Sigmoid colon (tissue), 6 donors: ENCODE measurements at regions not wholly inside any gene's neighbourhood (a gene's known extent, or its start where the extent isn't known, plus 50 kb on each side); places are given as distances from the start of the nearest gene placed in this dataset.

Experiments
- DNase-seq: peaks from one replicate; pipeline ENCODE4 v3.0.0-alpha.2; 2019
- H3K27ac ChIP-seq, 4 donors: fragments of 200-600 bp; sonication (generic); one replicate each; pipeline ENCODE4 v1.5.1; 2016 to 2019; ENCODE audit warnings: mild to moderate bottlenecking in 1 of 4
- H3K27me3 ChIP-seq, 3 donors: fragments of 200-600 bp; sonication (generic); one replicate each; pipeline ENCODE4 v1.5.1; 2019; ENCODE audit warnings: mild to moderate bottlenecking in 1 of 3
- H3K36me3 ChIP-seq, 4 donors: fragments of 200-600 bp; sonication (generic); one replicate each; pipeline ENCODE4 v1.5.1; 2016 to 2019
- H3K4me1 ChIP-seq, 4 donors: fragments of 200-600 bp; sonication (generic); one replicate each; pipeline ENCODE4 v1.5.1; 2017 to 2019
- H3K4me3 ChIP-seq, 4 donors: fragments of 200-600 bp; sonication (generic); one replicate each; pipeline ENCODE4 v1.5.1; 2017 to 2019; ENCODE audit warnings: mild to moderate bottlenecking in 2 of 4, moderate library complexity in 1 of 4
- H3K9me3 ChIP-seq, 4 donors: fragments of 200-600 bp in 3 of 4; sonication (generic) in 3 of 4; one replicate each; pipeline versions ENCODE4 v1.5.1 to v1.6.1; 2013 to 2019
- CTCF ChIP-seq, 4 experiments: fragments of 450-650 bp in 3 of 4; fragments of 200-600 bp in 1 of 4; IDR thresholded peaks; one replicate each; pipeline ENCODE4 v1.5.1; 2016 to 2019; ENCODE audit warnings: antibody characterized with exemption in 4 of 4, mild to moderate bottlenecking in 3 of 4, moderate library complexity in 2 of 4
- EP300 ChIP-seq, 4 donors: sonication (generic); formaldehyde crosslinking; IDR thresholded peaks; one replicate each; pipeline ENCODE4 v1.6.1; 2017; ENCODE audit warnings: antibody characterized with exemption in 4 of 4
- POLR2A ChIP-seq, 2 donors: fragments of 450-650 bp; IDR thresholded peaks; one replicate each; pipeline ENCODE4 v1.6.1; 2016; ENCODE audit warnings: antibody characterized with exemption in 2 of 2, mild to moderate bottlenecking in 2 of 2, moderate library complexity in 2 of 2
- POLR2AphosphoS5 ChIP-seq, 4 donors: sonication (generic); formaldehyde crosslinking; IDR thresholded peaks; one replicate each; pipeline ENCODE4 v1.6.1; 2017; ENCODE audit warnings: antibody characterized with exemption in 4 of 4
- WGBS, 2 donors: extraction: QIAGEN DNeasy Blood & Tissue Kit; methylation state at CpG; one replicate each; pipeline ENCODE4 v1.1.7; 2013; 5-methylcytosine and 5-hydroxymethylcytosine counted together
- intact Hi-C: fragments of 100-400 bp; cut with DNase I; formaldehyde crosslinking; loops from one replicate; pipeline ENCODE4 v1.15.1; 2023
- donor health status: healthy with polysubstance abuse.
- donor health status: healthy.

DNA sequence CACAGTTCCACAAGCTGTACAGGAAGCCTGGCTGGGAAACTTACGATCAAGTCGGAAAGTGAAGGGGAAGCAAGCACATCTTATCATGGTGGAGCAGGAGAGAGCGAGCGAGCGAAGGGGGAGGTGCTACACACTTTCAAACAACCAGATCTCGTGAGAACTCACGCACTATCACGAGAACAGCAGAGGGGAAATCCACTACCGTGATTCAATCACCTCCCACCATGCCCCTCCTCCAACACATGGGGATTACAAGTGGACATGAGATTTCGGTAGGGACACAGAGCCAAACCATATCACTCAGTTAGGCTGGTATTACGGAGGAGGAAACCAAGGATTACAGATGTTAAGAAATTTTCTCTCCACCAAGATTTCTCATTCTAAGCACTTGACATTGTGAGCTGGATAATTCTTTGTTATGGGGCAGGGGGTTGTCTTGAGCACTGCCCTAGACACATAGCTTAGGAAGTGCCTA, 262.0 kb upstream of the G2E3 start:
- intact Hi-C loops: no loop called here
- 64 to 85% methylated on average over 11 of the region's 11 CpGs for WGBS, 2 donors

GRCh38 chr14:30297876-30298795, 260.8 kb upstream of the G2E3 start:
- no peaks in the 10 kb centered on the region for H3K36me3 ChIP-seq
- no peak overlapping the region for H3K4me3 ChIP-seq
- 70 to 81% methylated on average over 10 of the region's 10 CpGs for WGBS, 2 donors
- intact Hi-C loops: no loop called here
- no peak for DNase-seq
- H3K9me3 ChIP-seq: no peaks in the 10 kb centered on the region
- no peaks in the 10 kb centered on the region for H3K27me3 ChIP-seq
- H3K4me1 ChIP-seq: no peaks in the 10 kb centered on the region
- TF ChIP-seq EP300 (IDR thresholded peaks at IDR 0.05) (no peak), POLR2A (IDR thresholded peaks at IDR 0.05) (no peak), POLR2AphosphoS5 (IDR thresholded peaks at IDR 0.05) (no peak), CTCF (IDR thresholded peaks at IDR 0.05) (no peak)
- no peak overlapping the region for H3K27ac ChIP-seq

More for the DNA sequence above, 262.0 kb upstream of the G2E3 start:
- Histone ChIP-seq H3K4me1 (no peaks in the 10 kb centered on the region), H3K9me3 (no peaks in the 10 kb centered on the region), H3K36me3 (no peaks in the 10 kb centered on the region), H3K27me3 (no peaks in the 10 kb centered on the region), H3K27ac (no peak overlapping the region), H3K4me3 (no peak overlapping the region)
- DNase-seq: no peak
- TF ChIP-seq CTCF (IDR thresholded peaks at IDR 0.05) (no peak), POLR2A (IDR thresholded peaks at IDR 0.05) (no peak), POLR2AphosphoS5 (IDR thresholded peaks at IDR 0.05) (no peak)

GRCh38 chr14:30299915-30300314, 259.0 kb upstream of the G2E3 start:
- Histone ChIP-seq H3K4me3 (no peak overlapping the region), H3K36me3 (no peaks in the 10 kb centered on the region), H3K27me3 (no peaks in the 10 kb centered on the region), H3K9me3 (no peaks in the 10 kb centered on the region), H3K27ac (no peak overlapping the region), H3K4me1 (no peaks in the 10 kb centered on the region)
- 82% methylated on average over 8 of the region's 8 CpGs for WGBS, 2 donors
- DNase-seq: no peak
- TF ChIP-seq CTCF (IDR thresholded peaks at IDR 0.05): no peak
- TF ChIP-seq POLR2AphosphoS5 (IDR thresholded peaks at IDR 0.05): no peak
- intact Hi-C loops: no loop called here

- Histone ChIP-seq H3K36me3 (no peaks in the 10 kb centered on the region), H3K27me3 (no peaks in the 10 kb centered on the region), H3K27ac (no peak overlapping the region), H3K9me3 (no peaks in the 10 kb centered on the region), H3K4me1 (no peaks in the 10 kb centered on the region), H3K4me3 (no peak overlapping the region)
- intact Hi-C loops: no loop called here
- TF ChIP-seq EP300 (IDR thresholded peaks at IDR 0.05) (no peak), POLR2AphosphoS5 (IDR thresholded peaks at IDR 0.05) (no peak), CTCF (IDR thresholded peaks at IDR 0.05) (no peak), POLR2A (IDR thresholded peaks at IDR 0.05) (no peak)
- WGBS, 2 donors: 87 to 90% methylated on average over 1 of the region's 1 CpG
- DNase-seq: no peak
These were observed 255.6 kb upstream of the G2E3 start for GRCh38 chr14:30303350-30303749.
